Nephron (organoid): ENCODE measurements at regions not wholly inside any gene's neighbourhood (a gene's known extent, or its start where the extent isn't known, plus 50 kb on each side); places are given as distances from the start of the nearest gene placed in this dataset.

Source experiments
- H3K27ac Mint-ChIP-seq, 3 experiments: 2 replicates each; pipeline ENCODE4 v1.8.0; 2020; ENCODE audit warnings: mixed read lengths in 3 of 3, mild to moderate bottlenecking in 2 of 3, moderate library complexity in 1 of 3
- H3K27me3 Mint-ChIP-seq: 2 replicates; pipeline ENCODE4 v1.8.0; 2021; ENCODE audit warnings: low read depth, mild to moderate bottlenecking, moderate library complexity, mixed read lengths
- H3K36me3 Mint-ChIP-seq: 2 replicates; pipeline ENCODE4 v1.8.0; 2020; ENCODE audit warnings: low read depth, mixed read lengths
- H3K4me1 Mint-ChIP-seq: 2 replicates; pipeline ENCODE4 v1.8.0; 2020; ENCODE audit warnings: mixed read lengths
- H3K4me3 Mint-ChIP-seq, 3 experiments: 2 replicates each; pipeline ENCODE4 v1.8.0; 2020; ENCODE audit warnings: mild to moderate bottlenecking in 3 of 3, mixed read lengths in 3 of 3, moderate library complexity in 2 of 3
- H3K9me3 Mint-ChIP-seq: 2 replicates; pipeline ENCODE4 v1.8.0; 2020; ENCODE audit warnings: mixed read lengths
- CTCF ChIP-seq, 3 experiments: fragments of 200-600 bp; sonication (generic); IDR thresholded peaks; one replicate each; pipeline ENCODE4 v1.5.0; 2021; ENCODE audit warnings: antibody characterized with exemption in 3 of 3; ENCODE audit not compliant: unreplicated experiment in 3 of 3

DNA sequence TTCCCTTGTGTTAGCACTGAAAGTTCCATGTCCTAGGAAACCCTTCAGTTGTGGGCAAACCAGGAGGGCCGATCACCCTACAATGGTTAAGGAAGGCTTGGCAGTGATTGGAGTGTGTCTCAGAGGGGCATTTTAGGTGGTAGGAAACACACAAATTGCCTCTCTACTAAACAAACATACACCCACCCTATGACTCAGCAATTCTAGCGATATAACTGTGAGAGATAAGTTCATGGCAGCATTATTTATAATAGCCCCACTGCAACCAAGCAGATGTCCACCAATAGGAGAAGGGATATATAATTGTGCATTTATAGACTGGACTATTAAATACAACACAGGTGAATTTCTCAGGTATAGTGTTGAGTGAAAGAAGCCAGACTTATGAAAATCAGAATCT lies 543.1 kb downstream of the UQCRFS1 start:
- Mint-ChIP-seq H3K27ac (no peak overlapping the region), H3K4me1 (no peaks in the 10 kb centered on the region), H3K27me3 (no peaks in the 10 kb centered on the region), H3K9me3 (peaks cover 23% of the 10 kb centered on the region), H3K4me3 (no peak overlapping the region), H3K36me3 (peaks cover 5% of the 10 kb centered on the region)
- TF ChIP-seq CTCF (IDR thresholded peaks at IDR 0.05; ENCODE audit: unreplicated experiment in 3 of 3): no peak

- Mint-ChIP-seq H3K9me3 (peaks cover 19% of the 10 kb centered on the region), H3K4me1 (no peaks in the 10 kb centered on the region), H3K27me3 (no peaks in the 10 kb centered on the region), H3K36me3 (no peaks in the 10 kb centered on the region), H3K4me3 (no peak overlapping the region), H3K27ac (no peak overlapping the region)
- no peak for TF ChIP-seq CTCF (IDR thresholded peaks at IDR 0.05; ENCODE audit: unreplicated experiment in 3 of 3)
Observed at GRCh38 chr19:28667348-28667977, 545.5 kb downstream of the UQCRFS1 start.

DNA sequence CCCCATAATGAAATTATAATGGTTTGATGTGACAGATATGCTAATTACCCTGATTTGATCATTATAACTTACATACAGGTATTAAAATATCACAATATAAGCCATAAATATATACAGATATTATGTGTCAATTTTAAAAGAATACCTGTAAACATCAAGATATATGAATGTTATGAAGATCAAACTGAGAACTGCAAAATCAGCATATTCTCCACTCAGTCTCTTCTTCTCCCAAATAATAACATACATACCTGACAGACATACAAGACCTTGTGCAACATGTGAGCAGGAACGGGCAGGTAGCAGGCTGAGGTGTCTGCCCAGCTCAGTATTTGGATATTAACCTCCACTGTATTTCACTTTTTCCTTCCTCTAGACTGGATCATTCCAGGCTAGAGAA lies 547.2 kb downstream of the UQCRFS1 start:
- Mint-ChIP-seq H3K4me1 (no peaks in the 10 kb centered on the region), H3K9me3 (peaks cover 27% of the 10 kb centered on the region), H3K4me3 (no peak overlapping the region), H3K27me3 (no peaks in the 10 kb centered on the region), H3K27ac (no peak overlapping the region), H3K36me3 (no peaks in the 10 kb centered on the region)
- TF ChIP-seq CTCF (IDR thresholded peaks at IDR 0.05; ENCODE audit: unreplicated experiment in 3 of 3): no peak

- Mint-ChIP-seq H3K4me3 (no peak overlapping the region), H3K36me3 (peaks cover 4% of the 10 kb centered on the region), H3K9me3 (peaks cover 30% of the 10 kb centered on the region), H3K27me3 (peaks cover 4% of the 10 kb centered on the region), H3K4me1 (no peaks in the 10 kb centered on the region), H3K27ac (no peak overlapping the region)
- no peak for TF ChIP-seq CTCF (IDR thresholded peaks at IDR 0.05; ENCODE audit: unreplicated experiment in 3 of 3)
Observed at GRCh38 chr19:28656644-28657043, 556.3 kb downstream of the UQCRFS1 start.

- Mint-ChIP-seq H3K4me3 (no peak overlapping the region), H3K27me3 (peaks cover 14% of the 10 kb centered on the region), H3K36me3 (peaks cover 4% of the 10 kb centered on the region), H3K27ac (no peak overlapping the region), H3K9me3 (peaks cover 28% of the 10 kb centered on the region), H3K4me1 (no peaks in the 10 kb centered on the region)
- TF ChIP-seq CTCF (IDR thresholded peaks at IDR 0.05; ENCODE audit: unreplicated experiment in 3 of 3): no peak
Observed at GRCh38 chr19:28655054-28655453, 557.9 kb downstream of the UQCRFS1 start.

DNA sequence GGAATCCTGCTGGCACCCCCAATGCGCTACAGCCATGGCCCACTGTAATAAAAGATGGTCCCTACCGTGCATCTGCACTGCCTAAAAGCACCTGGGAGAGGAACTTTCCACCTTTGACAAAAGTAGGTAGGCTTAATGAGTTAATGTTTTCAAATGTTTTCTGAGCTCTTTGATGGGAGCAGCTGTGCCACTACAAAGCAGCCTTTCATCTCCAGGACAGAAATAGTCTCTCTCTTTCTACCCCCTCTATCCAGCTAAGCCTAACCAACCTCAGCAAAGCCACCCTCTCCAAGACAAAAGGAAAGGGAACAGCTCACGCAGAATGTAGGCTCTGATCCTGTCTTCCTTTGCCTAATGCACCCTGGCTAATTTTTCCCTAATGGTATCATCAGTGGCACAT lies 560.2 kb downstream of the UQCRFS1 start:
- Mint-ChIP-seq H3K27ac (no peak overlapping the region), H3K9me3 (peaks cover 13% of the 10 kb centered on the region), H3K36me3 (no peaks in the 10 kb centered on the region), H3K4me1 (no peaks in the 10 kb centered on the region), H3K4me3 (no peak overlapping the region), H3K27me3 (peaks cover 16% of the 10 kb centered on the region)
- no peak for TF ChIP-seq CTCF (IDR thresholded peaks at IDR 0.05; ENCODE audit: unreplicated experiment in 3 of 3)
